ENCODE measurements at regions not wholly inside any gene's neighbourhood (a gene's known extent, or its start where the extent isn't known, plus 50 kb on each side); places are given as distances from the start of the nearest gene placed in this dataset.
A peak's percentile ranks its signal among the peaks of the same experiment; 100 is the strongest.
"Not testable (repeated sequence)": the region's sequence is repeated elsewhere in the genome, so short reads cannot be mapped to it uniquely, and the experiment has no call there.

DNA sequence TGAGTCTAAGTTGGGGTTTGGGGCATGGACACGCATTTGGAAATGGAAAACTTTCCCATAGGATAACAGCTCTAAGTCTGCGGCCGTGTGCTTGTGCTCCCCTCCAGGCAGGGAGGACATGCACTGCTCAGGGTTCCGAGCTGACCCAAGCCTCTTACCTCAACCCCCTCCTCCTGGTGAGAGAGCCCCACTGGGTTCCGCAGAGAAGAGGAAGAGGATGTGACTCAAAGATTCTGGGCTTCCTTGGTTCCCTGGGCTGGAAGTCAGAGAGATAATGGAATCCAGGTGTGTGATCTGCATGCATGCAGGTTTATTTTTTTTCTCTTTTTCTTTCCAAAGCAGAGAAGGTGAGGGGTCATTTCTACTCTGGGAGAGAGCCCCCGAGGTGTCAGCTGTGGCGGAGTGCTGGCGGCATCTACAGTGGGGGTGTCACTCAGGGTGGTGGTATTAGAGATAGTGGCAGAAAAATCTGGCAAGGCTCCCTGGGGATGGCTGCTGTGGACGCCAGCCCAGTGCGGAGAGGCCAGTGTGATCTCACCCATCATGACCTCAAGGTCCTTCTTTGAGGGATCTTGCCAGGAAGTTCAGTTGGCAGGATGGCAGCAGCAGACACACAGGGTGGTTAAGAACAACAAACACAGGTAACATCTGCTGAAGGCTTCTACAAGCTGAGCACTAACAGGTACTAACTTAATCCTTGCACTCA is 168.7 kb upstream of the HAND2 start:
- DNase-seq, result no peak
- intact Hi-C loops (cut with DNase I), result no loop called here

DNA sequence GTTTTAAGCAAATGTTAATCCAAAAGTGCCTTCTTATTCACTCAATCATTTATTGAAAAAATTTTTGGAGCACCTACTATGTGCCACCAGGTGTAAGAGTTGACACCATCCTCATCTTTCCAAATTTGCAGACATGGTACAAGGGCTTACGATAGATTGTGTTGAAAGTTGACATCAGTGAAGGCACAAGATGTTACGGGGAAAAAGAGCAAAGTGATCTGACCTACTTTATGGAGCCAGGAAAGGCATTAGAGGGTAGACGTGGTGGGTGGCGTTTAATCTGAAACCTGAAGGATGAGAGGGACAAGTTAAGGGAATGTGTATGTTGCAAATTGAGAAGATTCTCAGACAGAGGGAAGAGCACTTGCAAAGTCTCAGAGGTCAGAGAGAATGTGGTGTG is 167.8 kb upstream of the HAND2 start:
- DNase-seq, result no peak
- intact Hi-C loops (cut with DNase I), result no loop called here

GRCh38 chr4:173696551-173696950 is 166.5 kb upstream of the HAND2 start:
- intact Hi-C loops (cut with DNase I), result no loop called here
- DNase-seq, result no peak

DNA sequence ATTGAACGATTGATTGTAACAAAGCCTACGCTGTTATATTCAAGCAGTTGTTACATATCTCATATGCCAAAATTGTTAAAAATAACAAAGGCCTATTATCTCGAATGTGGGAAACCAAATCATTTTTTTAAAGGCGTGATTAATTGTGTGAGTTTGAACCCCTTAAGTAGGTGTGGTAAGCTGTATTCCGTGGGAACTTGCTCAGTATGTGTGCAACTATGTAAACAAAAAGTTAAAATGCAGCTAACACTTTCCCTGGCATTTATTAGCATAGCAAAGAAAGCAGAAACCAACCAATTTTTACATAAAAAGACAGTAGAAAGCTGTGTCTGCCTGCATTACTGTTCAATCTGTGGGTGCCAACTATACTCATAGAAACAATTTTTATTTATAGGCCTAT is 166.0 kb upstream of the HAND2 start:
- no peak for DNase-seq
- intact Hi-C loops (cut with DNase I), result no loop called here

GRCh38 chr4:173685831-173686210 is 155.8 kb upstream of the HAND2 start:
- intact Hi-C loops (cut with DNase I), result no loop called here
- DNase-seq, result peak in 22 of 42 donors; percentile 14 to 72 (median 31)

DNA sequence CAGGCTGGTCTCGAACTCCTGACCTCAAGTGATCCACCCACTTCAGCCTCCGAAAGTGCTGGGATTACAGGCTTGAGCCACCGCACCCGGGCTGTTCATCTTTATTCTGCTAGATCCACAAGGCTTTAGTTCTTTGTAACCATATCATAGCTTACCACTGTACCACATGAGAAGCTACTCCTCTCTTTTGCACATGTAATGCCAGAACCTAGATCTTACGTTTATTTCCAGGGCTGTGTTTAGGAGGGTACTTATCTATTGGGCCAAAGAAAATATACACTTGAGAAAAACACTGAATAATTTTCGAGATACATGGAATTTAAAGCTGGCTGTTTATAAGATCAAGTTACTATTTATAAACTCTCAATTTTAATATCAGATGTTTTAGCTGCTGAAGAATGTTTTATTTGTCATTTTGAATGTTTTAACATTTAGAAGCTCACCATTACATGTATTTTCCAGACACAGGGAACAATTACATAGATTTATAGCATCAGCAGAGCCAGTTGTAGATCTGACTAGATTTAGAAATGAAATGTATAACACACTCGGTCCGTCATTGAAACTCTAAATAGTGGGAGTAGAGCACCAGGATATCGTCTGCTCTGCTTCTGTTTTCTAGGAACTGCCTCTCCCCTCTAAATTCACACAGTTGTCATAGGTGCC is 155.3 kb upstream of the HAND2 start:
- intact Hi-C loops (cut with DNase I), result no loop called here
- DNase-seq, result no peak

DNA sequence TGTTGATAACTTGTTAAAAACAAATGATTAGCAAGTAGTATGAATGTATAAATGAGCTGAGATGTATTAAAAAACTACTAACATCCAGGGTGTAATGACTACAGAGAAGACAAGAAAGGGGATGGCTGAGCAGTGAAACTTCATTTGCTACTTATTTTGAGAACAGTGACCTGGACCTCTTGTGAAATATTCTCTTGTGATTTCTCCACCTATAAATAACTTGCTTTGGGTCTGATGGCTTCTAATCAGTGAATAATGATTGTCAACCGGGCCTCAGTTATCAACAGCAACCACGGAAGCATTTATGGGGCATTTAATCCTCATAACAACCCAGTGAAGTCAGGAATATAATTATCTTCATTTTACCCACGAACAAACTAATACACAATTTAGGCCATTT is 154.2 kb upstream of the HAND2 start:
- no peak for DNase-seq
- intact Hi-C loops (cut with DNase I), result no loop called here

- no peak for DNase-seq
- intact Hi-C loops (cut with DNase I), result no loop called here
Measured at GRCh38 chr4:173682609-173683008, 152.6 kb upstream of the HAND2 start.

DNA sequence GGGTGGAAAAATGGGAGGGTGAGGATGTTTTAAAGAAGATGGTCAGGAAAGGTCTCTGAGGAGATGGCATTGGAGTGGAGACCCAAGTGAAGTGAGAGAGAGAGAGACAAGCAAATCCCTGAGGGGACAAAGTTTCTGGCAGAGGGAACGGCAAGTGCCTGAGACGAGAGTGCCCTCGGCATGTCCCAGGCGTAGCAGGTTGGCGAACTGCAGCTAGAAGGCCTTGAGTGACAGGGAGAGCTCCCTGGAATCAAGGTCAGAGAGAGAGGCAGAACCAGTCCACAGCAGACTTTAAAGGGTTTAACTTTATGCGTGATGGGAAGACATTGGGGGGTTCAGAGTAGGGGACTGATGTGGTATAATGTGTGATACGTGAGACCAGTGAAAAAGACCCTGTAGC is 150.2 kb upstream of the HAND2 start:
- no peak for DNase-seq
- intact Hi-C loops (cut with DNase I), result no loop called here

DNA sequence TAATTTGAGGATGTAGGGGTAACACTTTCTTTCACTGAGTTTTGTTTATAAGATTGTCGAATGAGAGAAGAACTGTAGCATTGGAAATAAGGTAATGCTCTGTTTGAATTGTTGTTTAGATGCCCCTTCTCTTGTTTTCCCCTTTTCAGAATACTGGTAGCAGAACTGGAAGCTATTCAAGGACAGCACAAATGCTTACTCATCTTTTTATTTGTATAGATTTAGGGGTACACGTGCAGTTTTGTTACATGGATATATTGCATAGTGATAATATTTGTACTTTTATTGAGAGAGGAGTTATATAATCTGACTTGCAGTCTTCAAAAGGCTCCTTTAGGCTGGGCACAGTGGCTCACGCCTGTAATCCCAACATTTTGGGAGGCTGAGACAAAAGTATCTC is 145.4 kb upstream of the HAND2 start:
- intact Hi-C loops (cut with DNase I), result no loop called here
- DNase-seq, result no peak

DNA sequence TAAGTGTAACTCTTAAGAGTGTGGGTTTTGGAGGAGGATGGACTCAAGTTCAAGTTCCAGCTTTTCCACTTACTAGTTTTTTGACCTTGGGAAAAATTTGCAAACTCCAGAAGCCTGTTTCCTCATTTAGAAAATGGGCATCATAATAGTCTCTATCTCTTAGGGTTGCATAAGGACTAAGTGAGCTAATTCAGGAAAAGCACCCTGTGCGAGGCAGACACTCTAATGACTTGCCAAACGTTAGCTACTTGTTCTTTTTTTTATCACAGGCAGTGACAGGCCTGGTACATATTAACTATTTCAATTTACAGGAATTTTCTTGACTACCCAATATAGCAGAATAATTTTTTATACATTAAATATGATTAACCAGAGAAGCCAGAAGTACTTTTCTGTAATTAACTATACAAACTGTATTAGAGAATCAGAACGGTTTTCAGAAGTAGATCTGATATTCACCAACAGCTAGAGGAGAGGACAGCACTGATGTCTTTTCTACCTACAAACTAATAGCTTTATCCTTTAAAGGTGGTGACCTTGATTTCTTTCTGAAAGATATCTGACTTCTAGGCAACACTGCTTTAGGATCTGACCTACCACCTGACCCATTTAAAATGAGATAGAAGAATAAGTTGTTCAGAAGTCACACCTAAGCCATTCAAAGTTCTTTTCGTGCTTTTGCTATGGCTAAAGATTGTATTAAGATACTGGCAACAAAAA is 139.6 kb upstream of the HAND2 start:
- DNase-seq, result no peak
- intact Hi-C loops (cut with DNase I), result no loop called here

GRCh38 chr4:173661001-173661400 is 131.0 kb upstream of the HAND2 start:
- intact Hi-C loops (cut with DNase I), result no loop called here
- no peak for DNase-seq

GRCh38 chr4:173656898-173657297 is 126.9 kb upstream of the HAND2 start:
- no peak for DNase-seq
- intact Hi-C loops (cut with DNase I), result no loop called here

- intact Hi-C loops (cut with DNase I), result no loop called here
- peak in 1 of 42 donors; percentile 1 for DNase-seq
Measured at GRCh38 chr4:173652283-173652931, 122.4 kb upstream of the HAND2 start.

DNA sequence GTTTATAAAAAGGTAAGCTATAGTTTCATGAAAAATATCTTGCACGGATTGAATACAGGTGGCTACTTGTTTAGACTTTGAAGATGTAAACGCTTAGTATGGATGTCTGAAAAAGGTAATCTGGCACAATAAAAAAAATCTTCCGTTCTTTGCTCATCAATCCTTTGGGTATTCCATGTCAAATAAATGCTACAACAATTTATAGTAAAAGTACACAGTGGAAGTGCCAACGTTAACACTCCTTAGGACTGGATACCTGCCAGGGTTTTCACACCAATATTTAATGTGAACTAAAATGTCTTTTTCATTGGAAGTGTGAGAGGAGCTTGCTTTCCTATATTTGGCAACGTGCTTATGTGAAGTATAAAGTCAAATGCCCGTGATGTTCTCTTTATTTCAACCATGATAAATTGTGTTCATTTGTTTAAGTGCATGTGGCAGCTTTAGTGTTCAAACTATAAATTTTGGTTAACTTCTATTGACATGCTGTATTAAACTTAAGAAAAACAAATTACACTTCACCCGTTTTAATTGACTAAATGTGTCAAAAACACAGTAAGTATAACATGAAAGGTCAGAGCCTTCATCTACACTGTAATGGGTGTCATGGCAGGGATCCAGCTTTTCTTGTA is 121.7 kb upstream of the HAND2 start:
- intact Hi-C loops (cut with DNase I), result no loop called here
- DNase-seq, result no peak

- DNase-seq, result no peak
- intact Hi-C loops (cut with DNase I), result no loop called here
Measured at GRCh38 chr4:173647902-173648301, 117.9 kb upstream of the HAND2 start.

DNA sequence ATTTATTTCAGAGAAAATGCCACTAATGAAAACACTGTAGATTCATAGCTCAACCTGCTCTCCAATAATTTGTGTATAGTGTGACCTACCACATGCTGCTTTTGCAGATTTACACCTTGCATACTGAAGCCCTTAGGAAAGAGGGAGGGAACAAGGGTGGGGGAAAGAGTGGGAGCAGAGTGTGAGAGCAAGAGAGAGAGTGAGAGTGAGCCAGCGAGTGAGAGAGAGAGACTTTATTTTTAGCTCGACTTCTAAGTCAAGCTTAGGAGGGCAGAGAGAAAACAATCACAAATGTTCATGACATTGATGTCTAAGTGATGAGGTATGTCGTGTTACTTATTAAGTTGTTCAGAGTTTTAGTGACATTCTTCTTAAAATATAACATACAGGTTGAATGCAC is 112.5 kb upstream of the HAND2 start:
- peak in 3 of 42 donors; percentile 2 to 50 (median 10) for DNase-seq
- intact Hi-C loops (cut with DNase I), result no loop called here

DNA sequence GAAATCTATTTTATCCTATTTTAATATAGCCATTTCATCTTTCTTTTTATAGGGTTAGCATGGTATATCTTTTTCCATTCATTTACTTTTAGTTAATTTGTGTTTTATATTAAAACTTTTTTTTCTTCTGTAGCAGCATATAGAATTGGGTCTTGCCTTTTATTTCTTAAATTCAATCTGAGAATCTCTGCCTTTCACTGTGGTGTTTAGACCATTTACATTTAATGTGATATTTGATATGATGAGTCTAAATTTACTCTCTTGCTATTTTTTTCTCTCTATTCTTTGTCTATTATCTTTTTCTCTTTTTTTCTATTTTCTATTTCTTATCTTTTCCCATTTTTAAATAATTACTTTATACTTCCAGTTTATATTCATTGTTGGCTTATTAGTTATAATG is 105.4 kb upstream of the HAND2 start:
- intact Hi-C loops (cut with DNase I), result no loop called here
- DNase-seq, result no peak

DNA sequence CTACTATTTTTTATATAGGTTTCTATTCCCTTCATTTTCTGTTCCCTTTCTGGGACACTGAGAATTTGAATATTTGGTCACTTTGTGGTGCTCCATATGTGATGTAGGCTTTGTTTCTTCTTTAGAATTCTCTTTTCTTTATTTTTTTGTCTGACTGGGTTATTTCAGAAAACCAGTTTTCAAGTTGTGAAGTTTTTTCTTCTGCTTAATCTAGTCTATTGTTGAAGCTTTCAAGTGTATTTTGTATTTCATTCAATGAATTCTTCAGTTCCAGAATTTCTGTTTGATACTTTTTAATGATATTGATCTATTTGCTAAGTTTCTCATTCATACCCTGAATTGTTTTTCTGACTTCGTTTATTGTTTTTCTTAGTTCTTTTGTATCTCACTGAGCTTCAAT is 96.2 kb upstream of the HAND2 start:
- DNase-seq, result no peak
- intact Hi-C loops (cut with DNase I), result no loop called here

DNA sequence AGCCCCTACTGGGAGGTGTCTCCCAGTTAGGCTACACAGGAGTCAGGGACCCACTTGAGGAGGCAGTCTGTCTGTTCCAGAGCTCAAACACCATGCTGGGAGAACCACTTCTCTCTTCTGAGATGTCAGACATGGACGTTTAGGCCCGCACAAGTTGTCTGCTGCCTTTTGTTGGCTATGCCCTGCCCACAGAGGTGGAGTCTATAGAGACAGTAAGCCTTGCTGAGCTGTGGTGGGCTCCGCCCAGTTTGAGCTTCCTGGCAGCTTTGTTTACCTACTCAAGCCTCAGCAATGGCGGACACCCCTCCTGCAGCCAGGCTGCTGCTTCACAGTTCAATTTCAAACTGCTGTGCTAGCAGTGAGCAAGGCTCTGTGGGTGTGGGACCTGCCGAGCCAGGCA is 88.6 kb upstream of the HAND2 start:
- DNase-seq; intact Hi-C loops (cut with DNase I): not testable (repeated sequence)
